MM.1S (cell line): ENCODE measurements at regions not wholly inside any gene's neighbourhood (a gene's known extent, or its start where the extent isn't known, plus 50 kb on each side); places are given as distances from the start of the nearest gene placed in this dataset.

ENCODE experiments used
- EZH2 ChIP-seq: fragments of 300-600 bp; sonication (generic); optimal IDR thresholded peaks from 2 replicates; pipeline ENCODE3; 2017; ENCODE audit warnings: low read depth, mild to moderate bottlenecking, antibody characterized with exemption, low read length, mixed read lengths
- EZH2phosphoT487 ChIP-seq: fragments of 300-600 bp; sonication (generic); IDR thresholded peaks from 2 replicates; pipeline ENCODE4 v1.6.1; 2018; ENCODE audit warnings: antibody characterized with exemption, low read length
- TF ChIP-seq, protein P1 (sequence below): fragments of 300-600 bp; sonication (generic); IDR thresholded peaks from 2 replicates; pipeline ENCODE4 v1.5.1; 2016; ENCODE audit warnings: antibody characterized with exemption, low read length, mixed read lengths

DNA sequence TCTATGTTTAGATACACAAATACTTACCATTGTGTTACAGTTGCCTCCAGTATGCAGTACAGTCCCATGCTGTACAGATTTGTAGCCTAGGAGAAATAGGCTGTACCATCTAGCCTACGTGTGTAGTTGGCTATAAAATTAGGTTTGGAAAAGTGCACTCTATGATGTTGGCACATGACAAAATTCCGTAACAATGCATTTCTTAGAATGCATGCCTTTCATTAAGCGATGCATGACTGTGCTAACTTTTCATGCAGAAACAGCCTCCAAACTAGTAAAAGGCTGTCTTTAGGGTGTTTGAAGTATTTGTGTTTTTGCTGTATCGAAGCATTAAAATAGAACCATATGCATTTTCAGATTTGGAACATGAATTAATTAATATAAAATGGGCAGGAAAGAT is 157.9 kb downstream of the RMI1 start:
- TF ChIP-seq, protein P1, sequence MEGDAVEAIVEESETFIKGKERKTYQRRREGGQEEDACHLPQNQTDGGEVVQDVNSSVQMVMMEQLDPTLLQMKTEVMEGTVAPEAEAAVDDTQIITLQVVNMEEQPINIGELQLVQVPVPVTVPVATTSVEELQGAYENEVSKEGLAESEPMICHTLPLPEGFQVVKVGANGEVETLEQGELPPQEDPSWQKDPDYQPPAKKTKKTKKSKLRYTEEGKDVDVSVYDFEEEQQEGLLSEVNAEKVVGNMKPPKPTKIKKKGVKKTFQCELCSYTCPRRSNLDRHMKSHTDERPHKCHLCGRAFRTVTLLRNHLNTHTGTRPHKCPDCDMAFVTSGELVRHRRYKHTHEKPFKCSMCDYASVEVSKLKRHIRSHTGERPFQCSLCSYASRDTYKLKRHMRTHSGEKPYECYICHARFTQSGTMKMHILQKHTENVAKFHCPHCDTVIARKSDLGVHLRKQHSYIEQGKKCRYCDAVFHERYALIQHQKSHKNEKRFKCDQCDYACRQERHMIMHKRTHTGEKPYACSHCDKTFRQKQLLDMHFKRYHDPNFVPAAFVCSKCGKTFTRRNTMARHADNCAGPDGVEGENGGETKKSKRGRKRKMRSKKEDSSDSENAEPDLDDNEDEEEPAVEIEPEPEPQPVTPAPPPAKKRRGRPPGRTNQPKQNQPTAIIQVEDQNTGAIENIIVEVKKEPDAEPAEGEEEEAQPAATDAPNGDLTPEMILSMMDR, result no peak
- TF ChIP-seq EZH2, result no peak
- no peak for TF ChIP-seq EZH2phosphoT487
